ENCODE measurements at regions not wholly inside any gene's neighbourhood (a gene's known extent, or its start where the extent isn't known, plus 50 kb on each side); places are given as distances from the start of the nearest gene placed in this dataset.

DNA sequence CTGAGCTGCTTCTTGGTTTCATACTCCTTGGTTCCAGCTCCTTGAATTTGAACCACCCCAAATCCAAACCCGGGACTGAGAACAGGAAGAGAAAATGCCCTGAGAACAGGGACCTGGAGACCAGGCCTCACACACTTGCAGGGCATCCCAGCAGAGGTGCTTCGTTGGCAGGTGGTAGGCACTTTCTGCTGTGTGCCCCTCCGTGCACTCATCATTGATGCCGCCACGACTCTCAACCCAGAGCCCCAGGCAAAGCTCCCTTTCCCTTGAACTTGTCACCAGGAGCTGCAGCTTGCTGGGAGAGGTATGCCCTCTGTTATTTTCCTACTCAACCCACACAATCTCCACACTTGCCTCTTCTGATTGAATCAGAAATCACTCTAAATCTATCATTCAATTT lies 217.8 kb upstream of the IRX1 start:
- TF ChIP-seq, protein P1, sequence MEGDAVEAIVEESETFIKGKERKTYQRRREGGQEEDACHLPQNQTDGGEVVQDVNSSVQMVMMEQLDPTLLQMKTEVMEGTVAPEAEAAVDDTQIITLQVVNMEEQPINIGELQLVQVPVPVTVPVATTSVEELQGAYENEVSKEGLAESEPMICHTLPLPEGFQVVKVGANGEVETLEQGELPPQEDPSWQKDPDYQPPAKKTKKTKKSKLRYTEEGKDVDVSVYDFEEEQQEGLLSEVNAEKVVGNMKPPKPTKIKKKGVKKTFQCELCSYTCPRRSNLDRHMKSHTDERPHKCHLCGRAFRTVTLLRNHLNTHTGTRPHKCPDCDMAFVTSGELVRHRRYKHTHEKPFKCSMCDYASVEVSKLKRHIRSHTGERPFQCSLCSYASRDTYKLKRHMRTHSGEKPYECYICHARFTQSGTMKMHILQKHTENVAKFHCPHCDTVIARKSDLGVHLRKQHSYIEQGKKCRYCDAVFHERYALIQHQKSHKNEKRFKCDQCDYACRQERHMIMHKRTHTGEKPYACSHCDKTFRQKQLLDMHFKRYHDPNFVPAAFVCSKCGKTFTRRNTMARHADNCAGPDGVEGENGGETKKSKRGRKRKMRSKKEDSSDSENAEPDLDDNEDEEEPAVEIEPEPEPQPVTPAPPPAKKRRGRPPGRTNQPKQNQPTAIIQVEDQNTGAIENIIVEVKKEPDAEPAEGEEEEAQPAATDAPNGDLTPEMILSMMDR (conservative IDR thresholded peaks at IDR 0.05), result no peak
- no peak for TF ChIP-seq EZH2 (IDR thresholded peaks at IDR 0.05; ENCODE audit: low read depth)
